ENCODE measurements at regions not wholly inside any gene's neighbourhood (a gene's known extent, or its start where the extent isn't known, plus 50 kb on each side); places are given as distances from the start of the nearest gene placed in this dataset.

GRCh38 chr18:63054901-63055584 is 264.5 kb downstream of the BCL2 start:
- Histone ChIP-seq H3K9ac (ENCODE audit: low read length) (no peak overlapping the region), H3K36me3 (ENCODE audit: control insufficient read depth in 1 of 2, insufficient read depth in 2 of 2, low read length in 2 of 2) (no peaks in the 10 kb centered on the region), H2AFZ (ENCODE audit: low read depth, low read length, poor library complexity, severe bottlenecking) (no peak overlapping the region), H3K27ac (ENCODE audit: low read depth, low read length) (no peak overlapping the region), H3K4me1 (ENCODE audit: control insufficient read depth in 1 of 2, insufficient read depth in 2 of 2, low read length in 2 of 2) (no peaks in the 10 kb centered on the region), H4K20me1 (ENCODE audit: insufficient read depth) (no peaks in the 10 kb centered on the region), H3K9me3 (ENCODE audit: control insufficient read depth in 1 of 2, insufficient read depth in 1 of 2, low read depth in 1 of 2, low read length in 2 of 2) (no peaks in the 10 kb centered on the region), H3K27me3 (ENCODE audit: insufficient read depth, low read length) (0 out of 2 replicates have a peak, but pooled peaks cover 8% of the 10 kb centered on the region), H3K79me2 (ENCODE audit: insufficient read depth, low read length) (no peaks in the 10 kb centered on the region), H3K4me2 (ENCODE audit: low read length) (no peak overlapping the region), H3K4me3 (replicated peaks in 1 of 2; ENCODE audit: low read depth in 1 of 2, low read length in 2 of 2) (no peak overlapping the region), H3K9me2 (ENCODE audit: insufficient read depth) (no peaks in the 10 kb centered on the region)
- no TSS peak for BruUV-seq (replicated peaks)
- CTCF ChIA-PET, result no interaction called here
- ATAC-seq, result no peak
- TF ChIP-seq POLR2AphosphoS5 (IDR thresholded peaks at IDR 0.05; ENCODE audit: low read depth, low read length), result no peak
- TF ChIP-seq TCF7L2 (IDR thresholded peaks at IDR 0.05; ENCODE audit: borderline replicate concordance, extremely low read depth, insufficient read depth, insufficient read length), result no peak
- TF ChIP-seq EZH2 (IDR thresholded peaks at IDR 0.05), result no peak
- TF ChIP-seq FOSL1 (IDR thresholded peaks at IDR 0.05; ENCODE audit: low read depth), result no peak
- TF ChIP-seq ZFX (IDR thresholded peaks at IDR 0.05), result no peak
- no peak for TF ChIP-seq CBX3 (IDR thresholded peaks at IDR 0.05; ENCODE audit: low read depth)
- no peak for TF ChIP-seq ELF1 (IDR thresholded peaks at IDR 0.05; ENCODE audit: borderline replicate concordance, low read depth)
- no peak for TF ChIP-seq ZNF274 (IDR thresholded peaks at IDR 0.05; ENCODE audit: low read depth, low read length)
- no peak for TF ChIP-seq RAD21 (IDR thresholded peaks at IDR 0.05; ENCODE audit: low read depth)
- TF ChIP-seq EZH2phosphoT487 (IDR thresholded peaks at IDR 0.05; ENCODE audit: borderline replicate concordance), result no peak
- TF ChIP-seq EGR1 (IDR thresholded peaks at IDR 0.05; ENCODE audit: low read depth), result no peak
- no peak for TF ChIP-seq MAX (IDR thresholded peaks at IDR 0.05)
- no peak for TF ChIP-seq SP1 (IDR thresholded peaks at IDR 0.05; ENCODE audit: low read depth)
- TF ChIP-seq CEBPB (IDR thresholded peaks at IDR 0.05; ENCODE audit: low read depth), result no peak
- TF ChIP-seq CTCF (IDR thresholded peaks at IDR 0.05 in 2 of 3, conservative IDR thresholded peaks at IDR 0.05 in 1 of 3; ENCODE audit: borderline replicate concordance in 1 of 3, insufficient read depth in 1 of 3, low read depth in 2 of 3, low read length in 2 of 3), result no peak
- POLR2A ChIA-PET, result no interaction called here
- intact Hi-C loops (cut with micrococcal nuclease), result no loop called here
- RAD21 ChIA-PET (ENCODE audit: low non-redundant PET in 1 of 2, low total read pairs in 2 of 2, uncharacterized antibody in 2 of 2, unreplicated experiment in 2 of 2), result no interaction called here
- DNase-seq (ENCODE audit: low read depth, low spot score), result no peak

Measured in HCT116 (cell line).